ENCODE measurements at regions not wholly inside any gene's neighbourhood (a gene's known extent, or its start where the extent isn't known, plus 50 kb on each side); places are given as distances from the start of the nearest gene placed in this dataset.

- no peak for TF ChIP-seq EZH2phosphoT487 (IDR thresholded peaks at IDR 0.05; ENCODE audit: borderline replicate concordance, low read length)
- TF ChIP-seq, protein P1, sequence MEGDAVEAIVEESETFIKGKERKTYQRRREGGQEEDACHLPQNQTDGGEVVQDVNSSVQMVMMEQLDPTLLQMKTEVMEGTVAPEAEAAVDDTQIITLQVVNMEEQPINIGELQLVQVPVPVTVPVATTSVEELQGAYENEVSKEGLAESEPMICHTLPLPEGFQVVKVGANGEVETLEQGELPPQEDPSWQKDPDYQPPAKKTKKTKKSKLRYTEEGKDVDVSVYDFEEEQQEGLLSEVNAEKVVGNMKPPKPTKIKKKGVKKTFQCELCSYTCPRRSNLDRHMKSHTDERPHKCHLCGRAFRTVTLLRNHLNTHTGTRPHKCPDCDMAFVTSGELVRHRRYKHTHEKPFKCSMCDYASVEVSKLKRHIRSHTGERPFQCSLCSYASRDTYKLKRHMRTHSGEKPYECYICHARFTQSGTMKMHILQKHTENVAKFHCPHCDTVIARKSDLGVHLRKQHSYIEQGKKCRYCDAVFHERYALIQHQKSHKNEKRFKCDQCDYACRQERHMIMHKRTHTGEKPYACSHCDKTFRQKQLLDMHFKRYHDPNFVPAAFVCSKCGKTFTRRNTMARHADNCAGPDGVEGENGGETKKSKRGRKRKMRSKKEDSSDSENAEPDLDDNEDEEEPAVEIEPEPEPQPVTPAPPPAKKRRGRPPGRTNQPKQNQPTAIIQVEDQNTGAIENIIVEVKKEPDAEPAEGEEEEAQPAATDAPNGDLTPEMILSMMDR (IDR thresholded peaks at IDR 0.05; ENCODE audit: low read depth, low read length, poor library complexity, severe bottlenecking), result no peak
These were observed 222.0 kb upstream of the ZNF507 start for GRCh38 chr19:32123355-32123940.
